HepG2 (cell line): ENCODE measurements at regions not wholly inside any gene's neighbourhood (a gene's known extent, or its start where the extent isn't known, plus 50 kb on each side); places are given as distances from the start of the nearest gene placed in this dataset.

ENCODE experiments used
- ATAC-seq: fragments of 200-7000 bp; cut with Tn5 transposase; 3 replicates; pipeline ENCODE4 v1.9.1; 2020; ENCODE audit warnings: mild to moderate bottlenecking, moderate library complexity
- BruUV-seq: library from RNA; stranded (reverse); fragments of 400-500 nt; replicated peaks from 2 replicates; lab custom pipeline; 2021; lab: Mats Ljungman, UMichigan
- CTCF ChIA-PET: fragments of 300-600 bp; formaldehyde crosslinking; extraction: SDS; loops from one replicate; lab custom pipeline; 2021; ENCODE audit warnings: low total read pairs, inconsistent platforms, low intra/inter-chr PET ratio; lab: Yijun Ruan, JAX
- POLR2A ChIA-PET: fragments of 350-600 bp; sonication (Branson Sonifier 250); formaldehyde crosslinking; loops from one replicate; lab custom pipeline; 2020; ENCODE audit warnings: antibody characterized with exemption, inconsistent platforms; lab: Yijun Ruan, JAX
- DNase-seq: peaks from one replicate; pipeline ENCODE4 v3.0.0-alpha.2; 2015; ENCODE audit warnings: low spot score
- FAIRE-seq: peaks from 3 replicates; lab custom pipeline; 2011; peaks lifted over from hg19 to GRCh38; lab: Jason Lieb, UNC
- H2AFZ ChIP-seq: one replicate; pipeline ENCODE4 v1.6.1; 2011; ENCODE audit warnings: low read length, inconsistent platforms
- H3K27ac ChIP-seq: fragments of 300-600 bp; 3 replicates; pipeline ENCODE4 v1.8.0; 2011; ENCODE audit warnings: mixed run types, mild to moderate bottlenecking, mixed read lengths, low read length, inconsistent platforms; ENCODE audit not compliant: insufficient read depth; ENCODE audit errors: extremely low read length
- H3K27me3 ChIP-seq, 2 experiments: fragments of 200-600 bp in 1 of 2; 2 replicates in 1 of 2; 3 replicates in 1 of 2; pipeline versions ENCODE4 v1.6.0 to v1.8.0; 2011; ENCODE audit warnings: low read length in 2 of 2, mild to moderate bottlenecking in 2 of 2, moderate library complexity in 2 of 2, inconsistent platforms in 1 of 2; ENCODE audit not compliant: insufficient read depth in 2 of 2, control insufficient read depth in 1 of 2
- H3K36me3 ChIP-seq, 2 experiments: fragments of 200-600 bp in 1 of 2; replicated peaks in 1 of 2; 2 replicates in 1 of 2; 3 replicates in 1 of 2; pipeline versions ENCODE4 v1.5.1 to v1.8.0; 2011; ENCODE audit warnings: low read length in 2 of 2, inconsistent platforms in 1 of 2; ENCODE audit not compliant: insufficient read depth in 2 of 2, control insufficient read depth in 1 of 2
- H3K4me1 ChIP-seq: 2 replicates; pipeline ENCODE4 v1.5.1; 2012; ENCODE audit warnings: low read length, inconsistent platforms; ENCODE audit not compliant: insufficient read depth
- H3K4me2 ChIP-seq: 2 replicates; pipeline ENCODE4 v1.6.0; 2011; ENCODE audit warnings: low read depth, low read length, inconsistent platforms
- H3K4me3 ChIP-seq, 3 experiments: fragments of 200-600 bp in 1 of 3; sonication (generic), shearing (Covaris generic) in 1 of 3; replicated peaks in 1 of 3; 2 replicates each; pipeline ENCODE4 v1.5.1; 2011 to 2016; ENCODE audit warnings: low read length in 3 of 3, inconsistent platforms in 2 of 3, low read depth in 2 of 3, mild to moderate bottlenecking in 2 of 3, control low read depth in 1 of 3, mixed read lengths in 1 of 3; ENCODE audit not compliant: insufficient read depth in 1 of 3
- H3K79me2 ChIP-seq: one replicate; pipeline ENCODE4 v1.6.1; 2011; ENCODE audit warnings: low read length, inconsistent platforms; ENCODE audit not compliant: insufficient read depth
- H3K9ac ChIP-seq: 2 replicates; pipeline ENCODE4 v1.6.0; 2011; ENCODE audit warnings: mild to moderate bottlenecking, low read depth, low read length, inconsistent platforms; ENCODE audit not compliant: insufficient read depth
- H3K9me3 ChIP-seq: 2 replicates; pipeline ENCODE4 v1.5.1; 2012; ENCODE audit warnings: mild to moderate bottlenecking, low read length
- H4K20me1 ChIP-seq: 2 replicates; pipeline ENCODE4 v1.6.0; 2011; ENCODE audit warnings: inconsistent platforms, mild to moderate bottlenecking, low read length, moderate library complexity; ENCODE audit not compliant: insufficient read depth
- CSRNP1 ChIP-seq: sonication (generic); formaldehyde crosslinking; IDR thresholded peaks from 2 replicates; pipeline ENCODE4 v1.8.1; 2023; ENCODE audit warnings: mild to moderate bottlenecking, missing genetic modification reagents
- DMTF1 ChIP-seq: sonication (generic); formaldehyde crosslinking; IDR thresholded peaks from 2 replicates; pipeline ENCODE4 v1.4.0; 2020; ENCODE audit warnings: mild to moderate bottlenecking, missing genetic modification reagents
- E2F2 ChIP-seq: sonication (generic); formaldehyde crosslinking; IDR thresholded peaks from 2 replicates; pipeline ENCODE4 v1.4.0; 2020; ENCODE audit warnings: missing genetic modification reagents, borderline replicate concordance
- FOXM1 ChIP-seq: sonication (generic); formaldehyde crosslinking; IDR thresholded peaks from 2 replicates; pipeline ENCODE4 v1.5.0; 2020; ENCODE audit warnings: missing genetic modification reagents
- HMGA1 ChIP-seq: sonication (generic); formaldehyde crosslinking; conservative IDR thresholded peaks from 2 replicates; pipeline ENCODE4 v1.4.0; 2020; ENCODE audit warnings: missing genetic modification reagents
- KDM2A ChIP-seq: sonication (generic); formaldehyde crosslinking; IDR thresholded peaks from 2 replicates; pipeline ENCODE4 v1.4.0; 2020; ENCODE audit warnings: low read depth, missing genetic modification reagents, borderline replicate concordance
- NFIB ChIP-seq: sonication (generic); formaldehyde crosslinking; IDR thresholded peaks from 2 replicates; pipeline ENCODE4 v1.9.0; 2021; ENCODE audit warnings: missing genetic modification reagents, mild to moderate bottlenecking, borderline replicate concordance
- PRMT3 ChIP-seq: sonication (generic); formaldehyde crosslinking; IDR thresholded peaks from 2 replicates; pipeline ENCODE4 v1.8.1; 2022; ENCODE audit warnings: low read depth, mild to moderate bottlenecking, moderate library complexity, missing genetic modification reagents, borderline replicate concordance
- RCOR2 ChIP-seq: IDR thresholded peaks from 2 replicates; pipeline ENCODE4 v1.6.1; 2016; ENCODE audit warnings: missing biosample characterization, missing genetic modification reagents
- REXO4 ChIP-seq: sonication (generic); formaldehyde crosslinking; IDR thresholded peaks from 2 replicates; pipeline ENCODE4 v1.8.0; 2022; ENCODE audit warnings: missing genetic modification reagents, mild to moderate bottlenecking, borderline replicate concordance
- THAP7 ChIP-seq: sonication (generic); formaldehyde crosslinking; IDR thresholded peaks from 2 replicates; pipeline ENCODE4 v1.8.1; 2023; ENCODE audit warnings: mild to moderate bottlenecking, missing genetic modification reagents
- ZNF260 ChIP-seq: sonication (generic); formaldehyde crosslinking; IDR thresholded peaks from 2 replicates; pipeline ENCODE4 v1.4.0; 2020; ENCODE audit warnings: missing genetic modification reagents, low read depth, mild to moderate bottlenecking, borderline replicate concordance
- ZNF441 ChIP-seq: sonication (generic); formaldehyde crosslinking; IDR thresholded peaks from 2 replicates; pipeline ENCODE4 v1.7.0; 2021; ENCODE audit warnings: missing genetic modification reagents, borderline replicate concordance
- ZNF550 ChIP-seq: sonication (generic); formaldehyde crosslinking; IDR thresholded peaks from 2 replicates; pipeline ENCODE4 v1.4.0; 2020; ENCODE audit warnings: mild to moderate bottlenecking, missing genetic modification reagents, borderline replicate concordance
- ZNF672 ChIP-seq: sonication (generic); formaldehyde crosslinking; IDR thresholded peaks from 2 replicates; pipeline ENCODE4 v1.8.1; 2022; ENCODE audit warnings: missing genetic modification reagents
- ZNF766 ChIP-seq: sonication (generic); formaldehyde crosslinking; IDR thresholded peaks from 2 replicates; pipeline ENCODE4 v1.5.0; 2020; ENCODE audit warnings: missing genetic modification reagents, borderline replicate concordance
- ZSCAN12 ChIP-seq: sonication (generic); formaldehyde crosslinking; IDR thresholded peaks from 2 replicates; pipeline ENCODE4 v1.9.0; 2021; ENCODE audit warnings: mild to moderate bottlenecking, missing genetic modification reagents
- in situ Hi-C: cut with HindIII; loops from 2 replicates; pipeline ENCODE4 v1.10.0; 2017; ENCODE audit warnings: low pct_unique_long_range_greater_than_20kb; ENCODE audit not compliant: extremely low pct_ligation_motif_present
- intact Hi-C: fragments of 100-400 bp; cut with micrococcal nuclease; formaldehyde crosslinking; loops from one replicate; pipeline ENCODE4 v1.10.0; 2022; ENCODE audit not compliant: unreplicated experiment

GRCh38 chr10:52615331-52615730 lies 157.3 kb downstream of the MBL2 start:
- ChIA-PET CTCF (no interaction called here), POLR2A (no interaction called here)
- Histone ChIP-seq H3K27ac (no peak overlapping the region), H3K9me3 (no peaks in the 10 kb centered on the region), H2AFZ (no peak overlapping the region), H3K36me3 (0 out of 5 replicates have a peak, but pooled peaks cover 0 to under 1% of the 10 kb centered on the region in 2 experiments), H3K4me3 (no peak overlapping the region), H3K27me3 (no peaks in the 10 kb centered on the region), H4K20me1 (no peaks in the 10 kb centered on the region), H3K9ac (no peak overlapping the region), H3K4me1 (no peaks in the 10 kb centered on the region), H3K4me2 (no peak overlapping the region), H3K79me2 (no peaks in the 10 kb centered on the region)
- ATAC-seq (no peak), DNase-seq (no peak), FAIRE-seq (no peak)
- in situ Hi-C loops (no loop called here), intact Hi-C loops (no loop called here)
- no TSS peak for BruUV-seq
- TF ChIP-seq ZNF441 (CRISPR knock-in tag) (no peak), E2F2 (no peak), THAP7 (CRISPR knock-in tag) (no peak), KDM2A (no peak), ZSCAN12 (CRISPR knock-in tag) (no peak), ZNF672 (CRISPR knock-in tag) (no peak), HMGA1 (CRISPR knock-in tag) (no peak), ZNF260 (no peak), FOXM1 (no peak), CSRNP1 (CRISPR knock-in tag) (no peak), PRMT3 (CRISPR knock-in tag) (no peak), NFIB (CRISPR knock-in tag) (no peak), RCOR2 (CRISPR knock-in tag) (no peak), DMTF1 (CRISPR knock-in tag) (no peak), REXO4 (CRISPR knock-in tag) (no peak), ZNF766 (CRISPR knock-in tag) (no peak), ZNF550 (CRISPR knock-in tag) (no peak)
